Jurkat, Clone E6-1 (cell line): ENCODE measurements at regions not wholly inside any gene's neighbourhood (a gene's known extent, or its start where the extent isn't known, plus 50 kb on each side); places are given as distances from the start of the nearest gene placed in this dataset.

ENCODE experiments used
- DNase-seq: peaks from one replicate; pipeline ENCODE4 v3.0.0-alpha.2; 2011; ENCODE audit warnings: low read depth, low spot score
- H3K4me3 ChIP-seq: 2 replicates; pipeline ENCODE4 v1.5.1; 2011; ENCODE audit warnings: mild to moderate bottlenecking, low read length, control low read depth, moderate library complexity

- H3K4me3 ChIP-seq: no peak overlapping the region
- no peak for DNase-seq
Observed at GRCh38 chr6:139820210-139820609, 445.8 kb upstream of the CITED2 start.

DNA sequence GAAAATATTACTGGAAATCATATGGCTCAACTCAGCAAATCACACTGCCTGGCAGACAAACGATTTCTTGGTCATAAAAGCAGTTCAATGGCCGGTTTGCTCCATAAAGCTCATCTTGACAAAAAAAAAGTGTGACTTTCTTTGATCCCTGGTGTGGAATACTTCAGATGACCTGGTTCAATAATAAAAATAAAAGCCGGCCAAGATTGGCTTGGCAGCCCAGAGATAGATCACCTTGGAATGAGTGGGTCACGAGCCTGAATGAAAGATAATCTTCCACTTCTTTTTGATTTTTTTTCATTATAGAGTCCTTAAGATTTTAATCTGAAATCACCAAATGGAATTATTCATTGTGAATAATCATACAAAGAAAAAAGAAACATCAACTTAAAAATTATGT is 445.3 kb upstream of the CITED2 start:
- DNase-seq: no peak
- H3K4me3 ChIP-seq: no peak overlapping the region

GRCh38 chr6:139812939-139813338 is 438.5 kb upstream of the CITED2 start:
- H3K4me3 ChIP-seq: no peak overlapping the region
- no peak for DNase-seq

- no peak overlapping the region for H3K4me3 ChIP-seq
- no peak for DNase-seq
Observed at GRCh38 chr6:139801571-139802321, 427.3 kb upstream of the CITED2 start.

GRCh38 chr6:139800837-139801236 is 426.4 kb upstream of the CITED2 start:
- DNase-seq: no peak
- no peak overlapping the region for H3K4me3 ChIP-seq

- no peak for DNase-seq
- no peak overlapping the region for H3K4me3 ChIP-seq
Observed at GRCh38 chr6:139790527-139790926, 416.1 kb upstream of the CITED2 start.

DNA sequence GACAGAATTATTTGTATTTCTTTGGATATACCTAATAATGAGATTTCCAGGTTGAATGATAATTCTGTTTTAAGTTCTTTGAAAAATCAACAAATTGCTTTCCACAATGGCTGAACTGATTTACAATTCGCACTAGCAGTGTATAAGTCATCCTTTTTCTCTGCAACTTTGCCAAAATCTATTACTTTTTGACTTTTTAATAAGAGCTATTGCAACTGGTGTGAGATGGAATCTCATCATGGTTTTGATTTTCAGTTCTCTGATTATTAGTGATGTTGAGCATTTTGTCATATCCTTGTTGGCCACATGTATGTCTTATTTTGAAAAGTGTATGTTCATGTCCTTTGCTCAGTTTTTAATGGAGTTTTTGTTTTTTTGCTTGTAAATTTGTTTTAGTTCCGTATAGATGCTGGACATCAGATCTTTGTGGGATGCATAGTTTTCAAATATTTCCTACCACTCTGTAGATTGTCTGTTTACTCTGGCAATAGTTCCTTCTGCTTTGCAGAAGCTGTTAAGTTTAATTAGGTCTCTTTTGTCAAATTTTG is 409.8 kb upstream of the CITED2 start:
- no peak for DNase-seq
- no peak overlapping the region for H3K4me3 ChIP-seq

- no peak for DNase-seq
- no peak overlapping the region for H3K4me3 ChIP-seq
Observed at GRCh38 chr6:139779988-139780774, 405.7 kb upstream of the CITED2 start.

GRCh38 chr6:139778688-139779087 is 404.2 kb upstream of the CITED2 start:
- DNase-seq: no peak
- no peak overlapping the region for H3K4me3 ChIP-seq

DNA sequence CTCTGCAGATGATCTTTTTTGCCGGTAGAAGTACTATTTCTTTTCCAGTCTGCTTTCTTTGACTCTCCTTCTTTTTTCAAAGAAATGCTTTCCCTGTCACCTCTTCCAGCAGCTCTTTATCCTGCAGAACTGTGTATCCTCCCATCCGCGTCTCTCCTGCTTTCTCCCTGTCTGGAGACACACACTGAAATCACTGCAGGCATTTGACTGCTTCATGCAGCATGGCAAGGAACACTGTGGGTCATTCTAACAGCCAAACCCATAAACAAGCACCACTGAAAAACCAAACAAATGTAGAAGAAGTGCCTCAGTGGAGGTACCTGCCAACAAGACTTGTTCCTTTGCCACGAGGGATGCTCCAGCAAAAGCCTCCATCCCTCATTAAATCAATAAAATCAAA is 403.7 kb upstream of the CITED2 start:
- DNase-seq: no peak
- no peak overlapping the region for H3K4me3 ChIP-seq

DNA sequence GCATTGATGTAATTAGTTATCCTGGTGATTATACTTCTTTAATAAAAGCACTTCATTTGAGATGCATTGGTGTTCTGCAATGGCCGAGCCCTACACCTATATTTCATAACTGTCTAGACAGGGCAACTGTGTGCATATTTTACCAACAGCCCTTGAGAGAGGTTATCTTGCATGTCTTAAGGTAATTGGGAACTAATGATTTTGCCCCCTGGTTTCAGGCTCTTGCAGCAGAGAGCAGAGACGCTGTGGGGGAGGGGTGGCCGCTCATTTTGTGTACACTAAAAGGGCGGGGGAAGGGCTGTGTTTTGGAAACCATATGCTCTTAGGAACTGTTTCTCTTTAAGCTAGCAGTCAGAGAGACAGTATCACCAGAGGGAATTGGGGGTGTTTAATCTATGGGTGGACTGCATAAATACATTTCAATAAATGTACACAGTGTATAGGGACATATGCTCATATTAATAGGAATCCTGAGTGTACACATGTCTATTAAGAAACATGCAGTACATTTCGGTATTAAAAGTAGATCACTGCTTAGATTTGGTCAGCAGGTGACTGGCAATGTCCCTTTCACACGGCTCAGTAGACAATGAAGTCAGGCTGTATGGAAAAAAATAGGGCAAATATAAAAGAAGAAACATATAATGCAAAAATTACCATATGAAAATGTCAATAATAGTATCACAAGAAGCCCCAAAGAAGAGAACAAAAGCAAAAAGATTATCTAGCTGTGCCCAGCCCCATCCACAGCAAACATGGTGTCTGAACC is 402.9 kb upstream of the CITED2 start:
- no peak for DNase-seq
- H3K4me3 ChIP-seq: no peak overlapping the region

DNA sequence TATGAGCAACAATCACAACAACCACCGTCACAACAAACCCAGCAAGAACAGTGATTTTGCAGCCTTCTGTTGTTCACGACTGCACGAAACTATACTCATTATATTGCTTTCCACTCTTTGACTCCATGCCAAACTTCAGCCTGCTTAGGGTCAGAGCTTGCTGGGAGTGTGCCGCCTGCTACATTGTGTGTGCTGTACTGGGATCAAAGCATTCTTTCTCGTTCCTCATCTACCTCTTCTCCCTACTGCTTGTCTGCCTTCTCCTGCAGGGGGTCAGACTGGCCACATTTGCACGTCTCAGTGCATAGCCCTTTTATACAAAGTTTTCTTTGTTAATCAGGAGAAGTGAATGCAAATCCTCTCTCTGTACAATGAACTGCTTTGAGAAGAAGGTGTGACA is 401.6 kb upstream of the CITED2 start:
- DNase-seq: no peak
- no peak overlapping the region for H3K4me3 ChIP-seq

DNA sequence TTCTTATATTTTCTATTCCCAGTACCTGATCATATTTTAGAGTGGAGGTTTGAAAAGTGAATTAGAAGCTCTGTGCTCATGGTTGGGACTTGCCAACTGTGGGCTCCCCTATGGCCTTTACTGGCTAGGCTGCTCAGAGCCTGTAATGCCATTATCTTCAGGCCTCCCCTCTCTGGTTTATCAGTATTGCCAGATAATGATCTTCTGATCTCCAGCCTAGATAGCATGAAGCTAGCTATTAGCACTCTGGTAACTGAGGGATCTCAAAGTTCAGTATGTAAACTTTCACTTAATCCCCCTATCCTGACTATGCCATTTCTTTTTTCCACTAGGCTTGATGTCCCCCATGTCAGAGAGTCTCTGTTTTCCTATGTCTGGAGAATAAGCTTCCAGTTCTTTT is 393.7 kb upstream of the CITED2 start:
- no peak for DNase-seq

GRCh38 chr6:139766796-139767195 is 392.3 kb upstream of the CITED2 start:
- DNase-seq: no peak
- H3K4me3 ChIP-seq: no peak overlapping the region

More for the DNA sequence above, 393.7 kb upstream of the CITED2 start:
- H3K4me3 ChIP-seq: no peak overlapping the region

GRCh38 chr6:139765825-139766285 is 391.4 kb upstream of the CITED2 start:
- no peak overlapping the region for H3K4me3 ChIP-seq
- no peak for DNase-seq

DNA sequence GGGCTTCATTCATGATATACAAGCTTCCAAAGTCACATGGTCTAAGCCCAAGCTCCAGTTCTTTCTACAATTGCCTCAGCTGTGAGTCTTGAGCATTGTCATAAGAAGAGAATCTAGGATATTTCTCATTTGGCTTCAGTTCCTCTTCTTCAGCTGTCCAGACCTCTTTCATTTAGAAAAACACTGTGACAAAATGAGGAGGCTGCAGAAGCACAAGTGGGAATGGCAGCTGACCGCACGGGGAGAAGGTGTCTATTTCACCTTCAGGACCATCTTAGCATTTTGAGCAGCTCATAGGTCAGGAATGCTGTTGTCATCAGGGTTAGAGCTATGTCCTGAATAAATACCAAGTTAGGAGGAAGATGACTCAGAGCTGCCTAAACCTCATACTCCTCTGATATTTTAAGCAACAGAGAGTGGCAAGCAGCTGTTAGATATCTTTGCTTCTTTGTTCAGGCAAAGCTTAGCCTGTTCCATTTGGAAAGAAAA is 390.1 kb upstream of the CITED2 start:
- DNase-seq: no peak
- no peak overlapping the region for H3K4me3 ChIP-seq

DNA sequence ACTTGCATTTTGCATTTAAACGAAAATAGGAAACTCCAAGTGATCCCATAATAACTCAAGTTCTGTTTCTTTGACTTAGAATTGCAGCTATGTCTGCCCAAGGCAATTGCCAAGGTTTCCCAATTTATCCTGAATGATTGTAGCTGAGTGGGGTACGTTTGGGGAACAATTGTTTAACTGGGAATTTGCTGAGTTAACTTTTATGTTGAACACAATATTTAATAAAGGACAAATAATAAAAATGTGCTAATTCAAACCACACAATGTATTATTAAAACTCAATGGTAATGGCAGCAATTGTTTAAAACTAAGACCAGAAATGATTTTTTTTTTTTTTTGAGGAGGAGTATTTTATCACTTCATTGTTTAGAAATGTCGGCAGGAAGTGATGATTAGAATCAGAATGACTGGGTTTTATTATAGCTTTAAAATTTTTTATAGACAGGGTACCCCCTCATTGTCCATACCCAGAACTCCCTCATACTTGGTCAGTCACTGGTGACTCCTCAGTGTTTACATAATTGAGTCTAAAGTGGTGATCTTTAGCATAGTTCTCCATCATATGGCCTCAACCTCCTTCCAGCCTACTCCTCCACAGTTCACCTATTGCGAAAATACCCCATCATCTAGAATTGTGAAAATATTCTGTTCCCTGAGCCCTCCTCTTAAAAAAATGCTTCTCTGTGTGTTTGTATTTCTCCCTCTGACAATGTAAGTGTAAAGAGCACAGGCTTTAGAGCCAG is 389.2 kb upstream of the CITED2 start:
- no peak overlapping the region for H3K4me3 ChIP-seq
- no peak for DNase-seq

- DNase-seq: no peak
- no peak overlapping the region for H3K4me3 ChIP-seq
Observed at GRCh38 chr6:139762587-139763031, 388.2 kb upstream of the CITED2 start.

DNA sequence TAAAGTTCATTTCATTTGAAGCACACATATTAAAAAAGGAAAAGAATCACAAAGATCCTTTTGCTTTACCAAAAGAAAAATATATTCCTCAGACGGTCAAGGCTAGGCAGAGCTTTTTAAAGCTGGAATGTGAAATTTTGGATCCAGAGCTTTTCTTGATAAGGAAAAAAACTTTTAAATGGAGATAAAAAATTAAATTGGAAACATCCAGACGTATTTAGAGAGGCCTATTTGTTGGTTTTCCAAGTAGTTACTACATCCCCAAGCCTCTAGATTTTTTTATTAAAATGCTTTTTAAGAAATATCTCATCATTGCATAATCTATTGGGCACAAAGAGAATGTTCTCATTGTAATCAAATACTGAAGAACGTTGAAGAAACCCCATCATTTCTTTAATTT is 385.7 kb upstream of the CITED2 start:
- DNase-seq: no peak
- no peak overlapping the region for H3K4me3 ChIP-seq
